ENCODE measurements at regions not wholly inside any gene's neighbourhood (a gene's known extent, or its start where the extent isn't known, plus 50 kb on each side); places are given as distances from the start of the nearest gene placed in this dataset.

GRCh38 chr17:55635253-55635914 lies 87.3 kb downstream of the TMEM100 start:
- Histone ChIP-seq H3K4me1 (ENCODE audit: control insufficient read depth in 1 of 2, insufficient read depth in 2 of 2, low read depth in 1 of 2, low read length in 1 of 2) (peaks cover 0 to 21% of the 10 kb centered on the region in 2 experiments; a peak in 2 of 4 replicates), H3K27ac (ENCODE audit: low read depth in 2 of 2, low read length in 1 of 2) (peak overlapping the region in 1 of 2 experiments; percentile 74; a peak in 1 of 4 replicates), H3K27me3 (ENCODE audit: insufficient read depth) (no peaks in the 10 kb centered on the region), H3K9me2 (no peaks in the 10 kb centered on the region), H3K4me3 (ENCODE audit: low read depth in 2 of 2, low read length in 1 of 2) (peak overlapping the region; percentile 23 to 30; a peak in 2 of 4 replicates), H3K79me2 (ENCODE audit: insufficient read depth) (no peaks in the 10 kb centered on the region), H3K4me2 (peak overlapping the region; percentile 41), H3K36me3 (replicated peaks in 1 of 2; ENCODE audit: control insufficient read depth in 1 of 2, insufficient read depth in 2 of 2, low read length in 1 of 2) (no peaks in the 10 kb centered on the region), H3K9me3 (no peaks in the 10 kb centered on the region), H4K20me1 (ENCODE audit: insufficient read depth) (no peaks in the 10 kb centered on the region), H2AFZ (ENCODE audit: low read depth) (no peak overlapping the region), H3K9ac (no peak overlapping the region), H3F3A (replicated peaks; ENCODE audit: insufficient read depth) (no peaks in the 10 kb centered on the region)
- ChIA-PET CTCF (interaction anchor here (0.7 to 4.7 kb wide), 10 partner anchors 14 to 135 kb away, joined by 3 to 31 read pairs (median 5); no protein-coding TSS in a partner anchor), POLR2A (interaction anchor here (0.7 to 1.1 kb wide), 2 partner anchors 23 to 56 kb away, joined by 3 to 4 read pairs; no protein-coding TSS in a partner anchor)
- DNase-seq: peak; percentile 44
- 27% methylated on average over 5 of the region's 5 CpGs for WGBS (ENCODE audit: low lambda C conversion rate)
- TF ChIP-seq CTCF (IDR thresholded peaks at IDR 0.05) (no peak), NFIC (IDR thresholded peaks at IDR 0.05; ENCODE audit: borderline replicate concordance) (no peak), USF1 (IDR thresholded peaks at IDR 0.05; ENCODE audit: borderline replicate concordance, low read depth) (no peak), ZBTB33 (IDR thresholded peaks at IDR 0.05; ENCODE audit: borderline replicate concordance, low read depth) (no peak), RCOR1 (IDR thresholded peaks at IDR 0.05; ENCODE audit: low read length) (peak; percentile 44; the same call in 1 of the 2 replicates), PBX3 (IDR thresholded peaks at IDR 0.05) (no peak), FOXM1 (IDR thresholded peaks at IDR 0.05; ENCODE audit: low read depth) (no peak), TCF12 (IDR thresholded peaks at IDR 0.05) (no peak), FOXJ3 (CRISPR knock-in tag; IDR thresholded peaks at IDR 0.05) (no peak), REST (IDR thresholded peaks at IDR 0.05; ENCODE audit: low read depth, low read length) (no peak), SMC3 (IDR thresholded peaks at IDR 0.05; ENCODE audit: low read depth, low read length) (peak; percentile 14; the same call in 1 of the 2 replicates), CHD2 (IDR thresholded peaks at IDR 0.05; ENCODE audit: low read length, partially characterized antibody) (peak; percentile 20), USF2 (IDR thresholded peaks at IDR 0.05; ENCODE audit: borderline replicate concordance, low read depth, low read length) (no peak), RXRA (IDR thresholded peaks at IDR 0.05; ENCODE audit: borderline replicate concordance, low read depth) (no peak), IRF3 (IDR thresholded peaks at IDR 0.05; ENCODE audit: low read depth, low read length) (no peak), TAF1 (IDR thresholded peaks at IDR 0.05; ENCODE audit: borderline replicate concordance, low read depth, low read length) (no peak), MEF2A (IDR thresholded peaks at IDR 0.05; ENCODE audit: borderline replicate concordance, low read depth) (no peak), FOSL2 (IDR thresholded peaks at IDR 0.05; ENCODE audit: borderline replicate concordance, low read depth) (no peak), JUND (IDR thresholded peaks at IDR 0.05) (no peak), MAX (IDR thresholded peaks at IDR 0.05; ENCODE audit: low read depth) (no peak), RFX5 (IDR thresholded peaks at IDR 0.05; ENCODE audit: low read length) (no peak)
